Stimulated activated CD8-positive, alpha-beta memory T cell treated with anti-CD3 and anti-CD28 coated beads, Interleukin-7, amount 100 ng/mL, for 48 hours (primary cell): ENCODE measurements at regions not wholly inside any gene's neighbourhood (a gene's known extent, or its start where the extent isn't known, plus 50 kb on each side); places are given as distances from the start of the nearest gene placed in this dataset.
A peak's percentile ranks its signal among the peaks of the same experiment; 100 is the strongest.

Experiments
- DNase-seq, 2 donors: peaks; one replicate each; pipeline ENCODE4 v3.0.0-alpha.2; 2020; ENCODE audit warnings: low read depth in 1 of 2; ENCODE audit errors: extremely low read depth in 1 of 2

DNA sequence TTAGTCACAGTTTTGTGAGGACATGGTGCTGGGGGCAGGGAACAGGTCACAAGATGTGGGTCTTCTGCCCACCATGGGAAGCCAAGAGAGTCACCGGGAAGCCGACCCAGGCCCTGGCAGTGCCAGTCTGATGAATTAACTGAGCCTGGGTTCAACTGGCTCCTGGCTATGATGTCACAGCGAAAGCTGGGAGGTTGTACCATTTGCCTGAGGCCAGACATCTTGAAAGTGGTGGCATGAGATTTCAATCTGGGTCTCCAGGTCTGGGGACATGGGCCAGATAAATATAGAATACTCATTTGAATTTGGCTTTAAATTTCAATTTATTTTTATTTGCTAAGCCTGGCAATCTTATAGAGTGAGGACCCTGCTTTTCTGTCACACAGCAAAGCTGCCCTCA, 280.9 kb downstream of the NSG2 start:
- no peak for DNase-seq

GRCh38 chr5:174327317-174327864, 281.9 kb downstream of the NSG2 start:
- DNase-seq: peak in 1 of 2 donors; percentile 22

DNA sequence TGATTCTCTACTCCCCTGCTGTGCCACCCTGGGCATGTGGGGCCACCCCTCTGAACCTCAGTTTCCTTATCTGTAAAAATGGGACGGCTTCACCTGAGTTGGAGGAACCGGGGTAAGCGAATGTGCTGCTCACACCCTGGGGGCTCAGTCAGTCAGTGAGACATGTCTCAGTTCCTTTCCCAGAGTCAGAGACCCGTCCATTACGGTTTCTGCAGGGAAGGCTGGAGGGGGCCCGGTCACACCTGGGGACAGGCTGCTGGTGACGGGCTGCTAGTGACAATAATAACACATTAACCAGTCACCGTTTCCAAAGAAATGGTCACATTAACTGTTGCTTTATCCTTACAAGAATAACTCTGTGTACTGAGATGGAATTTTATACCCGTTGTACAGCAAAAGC, 282.4 kb downstream of the NSG2 start:
- DNase-seq: no peak

GRCh38 chr5:174328631-174329299, 283.3 kb downstream of the NSG2 start:
- no peak for DNase-seq

DNA sequence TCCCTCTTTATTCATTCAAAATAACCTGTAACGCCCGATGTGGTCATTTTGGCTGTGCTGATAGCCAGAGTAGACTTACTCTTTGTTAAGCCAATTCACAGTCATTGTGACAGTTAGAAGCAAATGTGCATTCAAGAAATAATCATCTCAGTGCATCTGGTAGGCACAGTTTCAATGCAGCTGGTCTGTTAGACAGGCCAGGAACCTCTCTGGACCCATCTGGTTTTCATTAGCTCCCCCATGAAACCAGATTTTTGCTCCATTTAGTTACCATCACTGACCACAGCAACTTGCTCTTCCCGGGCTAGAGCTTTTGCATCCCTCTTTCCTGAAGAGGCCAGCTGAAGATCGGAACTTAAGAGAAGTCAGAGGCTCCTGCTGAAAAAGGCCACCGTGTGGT, 284.2 kb downstream of the NSG2 start:
- no peak for DNase-seq

DNA sequence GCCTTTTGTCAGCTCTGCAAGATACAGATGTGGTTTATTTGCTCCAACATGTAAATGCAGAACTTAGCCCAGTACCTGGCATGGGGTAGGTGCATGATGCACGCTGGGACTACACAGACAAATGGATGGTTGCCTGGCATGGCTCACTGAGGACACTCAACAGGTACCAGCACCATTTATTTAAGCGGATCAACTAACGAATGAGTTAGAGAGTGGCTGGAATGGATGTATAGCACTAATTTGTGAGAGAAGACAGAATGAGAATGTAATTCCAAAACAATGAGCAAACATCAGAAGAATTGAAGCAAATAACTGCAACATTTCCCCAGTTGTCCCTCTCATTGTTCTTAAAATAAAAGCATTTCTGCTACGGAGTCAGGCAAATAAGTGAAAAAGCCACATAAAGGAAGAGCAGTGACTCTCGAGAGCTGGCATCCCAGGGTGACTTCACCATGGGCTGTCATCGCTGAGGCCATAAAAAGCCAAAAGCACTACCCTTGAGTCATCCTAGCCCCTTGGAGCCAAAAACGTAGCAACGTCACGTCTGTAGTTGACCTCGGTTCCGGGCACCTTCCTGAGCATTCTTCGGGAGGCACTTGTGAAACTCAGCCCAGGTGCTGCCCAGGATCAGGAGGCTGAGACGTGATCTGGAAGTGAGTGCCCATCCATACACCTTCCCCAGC, 290.3 kb downstream of the NSG2 start:
- no peak for DNase-seq

DNA sequence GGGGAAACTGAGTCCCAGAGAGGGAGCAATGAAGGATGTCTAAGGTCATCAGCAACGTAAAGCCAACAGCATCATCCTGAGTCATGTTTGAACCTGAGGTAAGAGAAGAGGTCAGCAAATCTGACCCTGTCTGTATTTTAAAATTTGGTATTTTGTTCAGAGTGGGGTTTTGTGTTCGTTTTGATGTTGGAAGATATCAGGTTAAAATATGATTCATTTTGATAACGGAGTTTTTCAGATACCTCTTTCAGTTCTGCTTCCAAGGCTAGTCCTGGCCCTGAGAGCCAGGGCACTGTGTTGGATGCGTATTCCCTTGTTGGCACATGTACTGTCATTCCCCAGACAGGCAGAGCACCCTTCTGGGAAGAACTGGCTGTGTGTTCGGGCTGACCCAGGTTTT, 291.0 kb downstream of the NSG2 start:
- DNase-seq: no peak

DNA sequence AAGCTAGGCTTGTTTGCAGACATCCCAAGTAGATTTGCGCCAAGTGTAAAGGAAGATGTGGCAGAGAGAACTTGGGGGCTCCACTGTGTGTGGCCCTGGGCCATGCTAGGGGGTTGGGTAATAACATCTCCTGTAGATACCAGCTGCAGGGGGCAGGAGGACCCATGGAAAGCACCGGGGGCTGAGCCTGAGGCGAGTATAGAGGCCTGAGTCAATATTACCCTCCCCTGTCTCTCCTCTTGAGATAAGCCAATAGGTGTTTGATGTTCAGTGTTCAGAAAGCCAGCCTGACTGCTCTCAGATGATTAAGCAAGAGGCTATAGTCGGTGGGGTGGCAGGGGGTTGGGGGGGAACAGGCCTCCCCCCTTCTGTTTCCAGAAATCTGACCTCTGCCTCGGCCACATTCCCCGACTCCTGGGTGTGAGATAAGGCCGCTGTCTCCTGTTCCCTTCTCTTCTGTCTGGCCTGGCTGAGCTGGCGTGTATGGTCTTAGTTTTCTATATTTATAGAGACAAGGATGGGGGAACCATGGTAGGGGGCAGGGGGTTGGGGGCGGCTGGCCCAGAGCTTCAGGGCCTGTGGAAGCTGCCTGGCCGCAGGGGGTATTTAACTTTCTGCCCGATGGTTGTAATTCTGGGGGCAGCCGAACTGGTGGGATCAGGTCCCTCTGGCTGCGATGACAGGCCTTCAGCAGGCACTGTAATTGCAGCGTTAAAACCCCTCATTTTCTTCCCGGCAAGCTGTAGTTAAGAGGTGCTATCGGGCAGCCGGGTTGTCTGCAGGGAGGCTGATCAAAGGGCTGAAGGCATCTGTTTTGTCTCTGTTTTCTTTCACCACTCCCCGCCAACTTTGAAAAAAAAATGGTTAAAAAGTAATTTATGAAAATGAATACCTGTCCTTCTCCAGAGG, 292.0 kb downstream of the NSG2 start:
- no peak for DNase-seq

DNA sequence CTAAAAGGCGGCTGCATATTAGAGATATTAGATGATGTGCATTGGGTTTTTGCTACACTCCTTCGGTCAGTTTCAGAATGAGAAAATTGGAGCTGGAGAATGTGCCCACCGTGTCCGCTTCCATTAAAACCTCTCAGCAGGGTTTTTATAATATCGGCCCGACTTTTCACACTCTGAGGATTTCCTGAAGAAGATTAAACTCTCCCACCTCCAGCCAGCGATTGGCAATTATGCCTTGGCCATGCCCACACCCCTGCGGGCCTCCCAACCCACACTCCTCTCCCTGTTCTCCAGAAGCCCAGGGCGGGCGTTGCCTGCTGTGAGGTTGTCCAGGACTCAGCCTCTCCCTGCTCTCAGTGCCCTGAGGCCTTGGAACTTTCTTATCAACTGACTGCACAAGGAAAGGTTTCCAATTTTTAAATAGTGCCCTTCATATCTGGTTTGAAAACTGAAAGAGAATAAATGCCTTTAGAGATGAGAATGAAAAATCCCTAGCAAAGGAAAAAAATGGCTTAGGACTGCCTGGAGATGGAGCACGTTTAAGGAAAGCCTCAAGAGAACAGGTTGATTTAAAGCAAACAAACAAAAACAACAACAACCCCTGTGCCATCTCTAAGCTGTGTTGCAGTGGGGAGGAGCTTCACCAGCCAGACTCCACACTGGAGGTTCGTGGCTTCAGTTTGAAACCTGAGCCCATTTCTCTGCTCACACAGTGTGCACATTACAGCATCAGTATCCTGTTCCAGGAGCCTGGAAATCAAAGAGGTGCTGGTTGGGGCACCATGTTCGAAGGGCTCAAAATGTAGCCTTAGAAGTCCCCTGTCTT, 292.9 kb downstream of the NSG2 start:
- DNase-seq: no peak

DNA sequence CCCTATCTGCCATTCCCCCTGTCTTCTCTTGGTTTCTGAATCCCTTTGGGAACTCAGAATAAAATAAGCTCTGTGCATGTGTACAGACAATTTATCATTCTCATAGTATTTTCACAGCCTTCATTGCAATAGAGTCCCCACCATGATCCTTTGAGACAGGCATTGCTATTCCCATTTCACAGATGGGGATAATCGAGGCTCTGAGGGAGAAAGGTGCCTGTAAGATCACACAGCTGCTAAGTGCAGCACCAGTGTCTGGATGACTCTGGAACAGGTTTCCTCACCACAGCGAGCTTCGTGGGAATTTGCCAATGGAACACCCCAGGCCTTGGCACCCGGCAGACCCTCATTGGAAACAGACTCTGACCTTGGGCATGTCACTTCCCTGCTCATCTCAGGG, 293.6 kb downstream of the NSG2 start:
- no peak for DNase-seq

GRCh38 chr5:174340226-174340625, 294.7 kb downstream of the NSG2 start:
- DNase-seq: no peak

- DNase-seq: no peak
These were observed 297.2 kb downstream of the NSG2 start for GRCh38 chr5:174342696-174343095.

GRCh38 chr5:174343826-174344225, 298.3 kb downstream of the NSG2 start:
- DNase-seq: no peak

GRCh38 chr5:174344335-174344734, 298.8 kb downstream of the NSG2 start:
- no peak for DNase-seq

DNA sequence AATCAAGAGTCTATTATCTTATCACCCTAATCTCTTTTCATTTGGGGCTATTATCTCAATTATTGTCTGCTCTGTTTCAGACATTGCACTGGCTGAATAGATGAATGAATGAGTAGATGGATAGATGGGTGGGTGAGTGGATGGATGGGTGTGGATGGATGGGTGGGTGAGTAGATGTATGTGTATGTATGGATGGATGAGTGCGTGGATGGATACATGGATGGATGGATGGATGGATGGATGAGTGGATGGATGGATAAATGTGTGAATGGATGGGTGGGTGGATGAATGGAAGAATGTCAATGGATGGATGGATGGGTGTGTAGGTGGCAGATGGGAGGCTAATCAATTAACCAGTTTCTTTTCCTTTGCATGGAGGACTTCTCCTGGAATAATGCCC, 301.7 kb downstream of the NSG2 start:
- no peak for DNase-seq

- DNase-seq: no peak
These were observed 302.9 kb downstream of the NSG2 start for GRCh38 chr5:174348311-174348981.

DNA sequence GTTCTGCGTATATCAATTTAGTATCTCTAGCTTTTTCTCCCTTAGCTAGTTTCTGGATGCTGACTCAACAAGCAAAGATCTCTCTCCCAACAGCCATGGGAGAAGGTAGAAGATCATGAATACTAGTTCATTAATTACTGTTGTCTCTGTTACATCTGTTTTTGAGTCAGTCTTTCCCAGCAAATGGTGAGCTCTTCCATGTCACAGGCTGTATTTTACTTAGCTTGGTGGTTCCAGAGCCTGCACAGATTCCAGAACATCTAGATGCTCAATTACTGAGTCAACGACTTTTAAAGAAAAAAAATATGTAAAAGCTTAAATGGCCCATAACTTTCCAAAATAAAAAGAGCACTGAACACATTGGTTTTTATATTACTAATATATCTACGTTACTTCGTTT, 307.2 kb downstream of the NSG2 start:
- no peak for DNase-seq

GRCh38 chr5:174354571-174354970, 309.1 kb downstream of the NSG2 start:
- no peak for DNase-seq

DNA sequence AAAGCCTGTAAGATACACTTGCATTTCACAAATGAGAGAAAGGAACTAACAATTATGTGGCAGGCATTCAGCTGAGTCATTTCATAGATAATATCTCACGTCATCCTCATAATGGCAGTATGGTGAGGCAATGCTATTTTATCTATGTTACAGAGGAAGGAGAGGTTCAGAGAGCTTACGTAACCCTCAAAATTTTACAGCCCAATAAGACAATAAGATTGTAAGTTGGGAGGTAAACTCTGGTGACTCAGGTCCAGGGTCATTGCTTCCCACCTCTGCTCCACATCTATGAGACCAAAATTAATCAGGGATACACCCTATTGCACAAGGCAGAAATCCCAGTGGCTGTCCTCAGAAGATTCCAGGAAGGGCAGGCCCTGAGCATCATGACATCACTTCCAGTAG, 309.7 kb downstream of the NSG2 start:
- no peak for DNase-seq

- no peak for DNase-seq
These were observed 310.5 kb downstream of the NSG2 start for GRCh38 chr5:174355995-174356394.
